ENCODE measurements at regions not wholly inside any gene's neighbourhood (a gene's known extent, or its start where the extent isn't known, plus 50 kb on each side); places are given as distances from the start of the nearest gene placed in this dataset.

DNA sequence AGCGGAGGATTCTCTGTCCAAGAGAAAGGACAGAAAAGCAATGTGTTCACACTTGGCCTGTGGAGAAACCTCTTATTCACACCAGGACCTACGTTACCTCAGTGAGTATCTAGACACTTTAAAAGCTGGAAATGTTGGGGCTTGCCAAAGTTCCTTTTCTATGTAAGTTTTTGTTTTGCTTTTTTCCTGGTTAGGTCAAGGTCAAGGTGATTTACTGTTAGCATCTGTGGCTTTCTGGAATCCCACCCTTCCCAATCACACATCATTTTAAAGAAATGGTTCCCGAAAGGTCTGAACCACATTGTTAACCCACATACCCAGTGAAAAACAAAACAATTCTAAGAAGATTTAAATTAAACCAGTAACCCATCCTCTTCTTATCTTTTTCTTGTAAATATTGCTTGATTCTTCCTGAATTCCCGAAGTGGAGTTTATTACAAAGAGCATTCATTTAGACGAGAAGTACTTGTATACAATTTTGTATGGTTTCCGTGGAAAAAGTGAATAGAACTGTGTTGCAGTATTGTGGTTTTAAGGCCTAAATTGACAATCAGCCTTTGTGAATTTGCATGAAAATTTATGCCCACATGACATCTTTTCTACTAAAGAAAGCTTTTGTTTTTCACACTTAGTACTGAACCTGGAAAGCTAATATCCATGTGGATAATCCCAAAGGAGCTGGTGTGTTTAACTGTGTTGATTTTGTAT lies 827.0 kb upstream of the IGFBP3 start:
- no peak for DNase-seq

DNA sequence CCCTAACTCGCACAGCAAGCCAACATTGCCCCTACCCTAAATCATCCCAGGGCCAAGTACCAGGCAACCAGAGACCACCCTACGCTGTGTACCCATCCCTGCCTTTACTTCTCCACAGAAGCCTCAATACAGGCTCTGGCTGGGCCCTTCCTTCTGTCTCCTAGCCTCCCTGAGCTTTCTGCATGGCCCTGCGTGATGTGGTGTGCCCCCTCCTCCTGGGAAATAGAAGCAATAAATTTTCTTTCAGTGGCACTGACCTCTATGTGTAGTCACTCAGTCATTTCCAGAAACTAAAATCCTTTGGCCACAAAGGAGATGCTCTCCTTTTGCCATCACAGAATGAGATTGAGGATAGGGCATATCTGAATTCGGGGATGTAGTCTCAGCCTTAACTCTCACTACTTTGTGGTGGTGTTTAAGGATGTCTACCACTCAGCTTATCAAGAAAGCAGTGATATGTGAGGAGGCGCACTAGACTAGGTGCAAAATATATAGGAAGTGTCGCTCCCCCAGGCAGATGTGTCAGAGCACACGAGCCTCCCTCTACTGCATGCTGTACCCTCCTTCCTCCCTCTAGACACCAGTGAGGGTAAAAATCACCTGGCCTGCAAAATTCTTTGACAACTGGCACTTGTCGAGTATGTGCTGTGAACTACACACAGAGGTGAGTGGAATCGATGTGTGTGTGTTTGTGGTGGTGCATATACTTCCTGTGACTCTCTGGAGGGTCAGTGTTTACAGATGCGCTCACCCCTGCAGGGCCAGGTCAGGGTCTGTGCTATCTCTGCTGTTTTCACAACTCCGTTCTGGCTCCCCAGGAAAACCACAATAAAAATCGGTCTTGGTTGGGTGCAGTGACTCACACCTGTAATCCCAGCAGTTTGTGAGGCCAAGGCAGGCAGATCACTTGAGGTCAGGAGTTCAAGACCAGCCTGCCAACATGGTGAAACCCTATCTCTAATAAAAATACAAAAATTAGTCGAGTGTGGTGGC lies 825.9 kb upstream of the IGFBP3 start:
- no peak for DNase-seq

- no peak for DNase-seq
Measured at GRCh38 chr7:46745707-46746090, 824.6 kb upstream of the IGFBP3 start.

- DNase-seq: no peak
Measured at GRCh38 chr7:46744957-46745706, 824.1 kb upstream of the IGFBP3 start.

- DNase-seq: no peak
Measured at GRCh38 chr7:46742601-46743000, 821.5 kb upstream of the IGFBP3 start.

- DNase-seq: no peak
Measured at GRCh38 chr7:46741938-46742540, 821.0 kb upstream of the IGFBP3 start.

- DNase-seq: no peak
Measured at GRCh38 chr7:46741181-46741580, 820.1 kb upstream of the IGFBP3 start.

DNA sequence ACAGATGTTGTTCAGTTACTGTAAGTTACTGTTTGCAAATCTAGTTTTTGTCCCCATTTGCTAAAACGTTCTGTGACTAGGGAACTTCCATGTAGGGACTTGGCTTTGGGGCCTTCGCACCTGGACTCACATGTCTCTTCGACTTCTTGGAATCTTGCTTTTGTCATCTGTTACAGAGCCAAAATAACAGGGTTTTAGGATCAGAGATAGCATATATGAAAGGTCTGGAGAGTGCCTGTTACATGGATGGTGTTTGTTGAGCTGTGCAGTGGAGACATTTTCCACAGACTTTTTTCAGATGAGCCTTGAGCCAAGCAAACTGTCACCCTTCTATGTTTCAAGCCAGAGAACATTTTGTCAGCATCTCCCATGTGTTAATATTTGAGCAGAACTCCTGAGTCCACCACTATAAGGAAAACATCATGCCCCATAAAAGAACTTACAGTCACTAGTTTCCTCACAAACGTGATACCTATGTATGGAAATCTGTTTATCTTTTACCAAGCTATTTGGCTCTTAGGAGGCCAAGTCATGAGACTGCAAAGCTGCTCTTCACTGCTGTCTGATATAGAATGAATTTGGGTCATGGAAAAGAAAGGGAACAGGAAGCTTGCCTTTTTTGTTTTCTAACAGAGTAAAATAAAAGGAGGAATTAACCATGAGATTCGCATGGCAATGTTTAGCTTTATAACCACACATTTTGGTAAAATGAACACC lies 818.6 kb upstream of the IGFBP3 start:
- DNase-seq: no peak

DNA sequence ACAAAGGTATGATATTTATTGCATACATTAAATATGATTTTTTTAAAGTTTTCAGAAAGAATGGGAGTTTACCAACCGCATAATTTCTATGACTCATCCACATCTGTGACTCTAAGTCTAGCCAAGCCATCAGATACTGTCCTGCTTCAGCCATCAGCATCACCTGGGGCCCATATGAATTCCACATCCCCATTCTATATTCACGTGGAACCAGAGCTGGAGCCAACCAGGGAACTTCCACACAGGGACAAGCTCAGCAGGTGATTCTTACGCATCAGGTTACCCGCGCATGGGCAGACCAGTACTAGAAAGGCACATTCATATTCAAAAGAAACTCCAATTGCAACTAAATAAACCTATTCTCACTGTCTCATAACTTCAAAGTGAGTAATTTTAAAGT lies 817.7 kb upstream of the IGFBP3 start:
- DNase-seq: no peak

- DNase-seq: no peak
Measured at GRCh38 chr7:46738165-46738564, 817.1 kb upstream of the IGFBP3 start.

- DNase-seq: no peak
Measured at GRCh38 chr7:46725838-46726237, 804.8 kb upstream of the IGFBP3 start.

DNA sequence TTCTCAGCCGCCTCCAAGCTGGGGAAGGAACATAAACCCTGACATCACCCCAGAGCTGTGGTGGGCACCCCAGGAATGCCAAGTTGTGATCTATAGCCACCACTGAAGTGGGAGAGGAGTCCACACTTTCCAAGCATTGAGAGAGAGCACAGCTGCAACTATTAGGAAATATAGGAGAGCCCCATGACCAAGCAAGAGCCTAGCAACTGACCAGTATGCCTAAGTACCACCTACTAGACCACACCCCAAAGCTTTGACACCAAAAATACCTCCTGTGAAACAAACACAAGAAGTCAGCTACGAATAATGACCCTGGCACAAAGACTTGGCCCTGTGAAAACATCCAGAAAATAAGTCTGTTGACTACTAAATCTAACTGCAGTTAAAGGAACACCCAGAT lies 804.1 kb upstream of the IGFBP3 start:
- no peak for DNase-seq

DNA sequence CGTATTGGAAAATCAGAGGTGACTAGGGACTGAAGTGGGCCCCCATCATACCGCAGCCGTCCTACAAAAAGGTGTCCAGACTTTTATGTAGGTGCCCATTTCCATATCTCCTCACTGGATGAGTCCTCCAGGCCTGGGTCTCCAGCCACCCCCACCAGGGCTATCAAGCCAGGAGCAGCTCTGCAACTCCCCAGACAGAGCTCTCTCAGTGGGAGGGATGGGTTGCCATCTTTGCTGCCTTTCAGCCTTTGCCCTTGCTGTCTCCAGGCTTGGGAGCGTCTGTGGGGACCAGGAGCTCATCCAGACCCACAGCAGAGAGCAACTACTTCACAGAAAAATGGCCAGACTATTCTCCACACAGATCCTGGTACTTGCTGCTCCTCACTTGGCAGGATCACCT lies 802.7 kb upstream of the IGFBP3 start:
- DNase-seq: no peak

DNA sequence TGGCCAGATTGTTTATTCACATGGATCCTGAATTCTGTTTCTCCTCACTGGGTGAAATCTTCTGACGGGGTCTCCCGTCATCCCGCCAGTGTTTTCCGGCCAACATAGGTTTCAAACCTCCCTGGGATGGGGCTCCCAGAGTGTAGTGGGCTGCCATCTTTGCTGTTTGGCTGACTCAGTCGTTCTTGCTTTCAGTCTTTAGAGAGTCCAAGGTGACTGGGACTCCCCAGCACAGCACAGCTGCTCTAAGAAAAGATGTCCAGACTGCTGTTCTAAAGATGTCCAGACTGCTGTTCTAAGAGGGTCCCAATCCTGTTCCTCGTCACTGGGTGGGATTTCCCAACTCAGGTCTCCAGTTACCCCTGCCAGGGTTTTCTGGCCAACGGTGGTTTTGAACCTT lies 801.9 kb upstream of the IGFBP3 start:
- DNase-seq: no peak

DNA sequence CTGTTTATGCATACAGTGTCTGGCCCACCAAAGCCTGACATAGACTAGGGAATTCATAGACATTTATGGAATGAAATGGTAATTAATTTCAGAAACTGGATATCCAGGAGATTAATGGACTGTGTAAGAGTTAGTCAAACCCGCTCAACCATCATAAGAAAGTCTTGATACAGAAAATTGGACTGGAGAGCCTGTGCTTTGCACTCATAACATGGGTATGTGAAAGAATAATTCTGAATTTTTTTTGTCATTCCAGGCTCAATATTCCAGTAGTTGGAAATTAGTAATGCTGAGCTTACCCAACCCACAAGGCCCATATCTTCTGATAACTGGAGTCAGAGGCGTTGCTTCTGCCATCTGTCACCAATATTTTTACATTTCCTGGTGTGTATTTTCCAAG lies 799.7 kb upstream of the IGFBP3 start:
- DNase-seq: no peak

GRCh38 chr7:46719616-46720015 lies 798.5 kb upstream of the IGFBP3 start:
- DNase-seq: no peak

DNA sequence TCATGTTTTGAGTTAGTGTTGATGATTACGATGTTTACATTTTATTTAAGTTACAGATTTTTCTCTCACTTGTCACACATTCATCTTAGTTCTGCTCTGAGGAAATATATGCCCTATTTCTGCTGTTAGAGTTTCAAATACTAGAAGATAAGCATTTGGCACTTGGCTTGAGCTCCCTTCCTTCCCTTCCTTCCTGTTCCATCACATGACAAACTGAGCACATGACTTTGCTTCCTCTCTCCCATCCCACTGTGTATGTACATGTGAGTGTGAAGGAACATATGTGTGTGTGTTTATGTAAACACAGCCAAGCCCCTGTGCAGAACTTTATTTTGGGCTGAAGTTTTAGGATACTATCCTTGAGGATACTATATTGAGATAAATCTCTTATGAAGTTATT lies 795.9 kb upstream of the IGFBP3 start:
- DNase-seq: no peak

DNA sequence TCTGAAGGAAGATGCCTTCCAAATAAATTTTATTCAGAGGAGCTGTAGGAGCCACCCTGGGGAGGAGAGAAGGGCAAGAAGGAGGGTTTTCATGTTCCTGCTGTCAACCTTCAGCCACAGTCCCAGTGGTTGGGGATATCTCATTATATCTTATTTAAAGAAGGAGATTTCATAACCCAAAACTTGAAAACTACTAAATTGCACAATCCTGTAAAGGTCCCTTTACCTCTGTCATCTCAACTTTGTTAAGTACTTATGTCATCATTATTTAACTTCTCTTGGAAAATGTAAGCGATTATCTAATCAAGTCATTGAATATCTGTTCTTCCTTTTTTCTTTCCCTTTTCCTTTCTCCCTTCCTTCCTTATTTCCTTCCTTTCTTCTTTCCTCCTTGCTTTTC lies 794.5 kb upstream of the IGFBP3 start:
- no peak for DNase-seq

GRCh38 chr7:46714904-46715303 lies 793.8 kb upstream of the IGFBP3 start:
- DNase-seq: no peak

DNA sequence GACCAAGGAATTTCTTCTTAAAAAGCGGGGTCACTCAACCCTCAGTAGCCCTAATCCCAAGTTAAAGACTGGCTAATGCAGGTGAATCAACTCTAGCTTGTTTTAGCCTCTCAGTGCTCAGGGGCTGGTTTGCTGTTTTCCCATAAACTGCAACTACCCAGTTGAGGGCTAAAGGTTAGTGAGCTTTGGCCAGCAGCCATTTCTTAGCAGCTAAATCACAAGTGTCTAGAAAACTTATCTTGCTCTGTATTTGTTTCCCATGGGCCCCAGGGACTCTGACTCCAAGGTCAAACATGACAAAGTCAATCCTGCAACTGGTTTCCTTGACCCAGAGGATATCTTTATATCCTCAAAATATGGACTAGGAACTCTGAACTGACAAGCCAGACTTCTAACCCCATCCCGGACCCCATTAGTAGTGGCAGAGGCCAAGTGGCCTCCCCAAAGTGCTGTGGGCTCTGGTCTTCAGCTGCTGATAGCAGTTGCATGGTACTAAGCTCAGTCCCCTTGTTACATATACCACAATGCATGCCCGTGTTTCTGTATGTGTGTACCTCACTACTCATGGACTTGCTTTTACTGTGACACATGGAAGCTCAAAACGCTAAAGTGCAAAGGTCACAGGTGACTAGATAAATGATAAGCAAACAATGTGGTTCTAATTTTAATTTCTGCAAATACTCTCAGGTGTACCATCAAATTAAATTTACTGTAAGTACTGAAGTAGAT lies 793.0 kb upstream of the IGFBP3 start:
- DNase-seq: no peak

DNA sequence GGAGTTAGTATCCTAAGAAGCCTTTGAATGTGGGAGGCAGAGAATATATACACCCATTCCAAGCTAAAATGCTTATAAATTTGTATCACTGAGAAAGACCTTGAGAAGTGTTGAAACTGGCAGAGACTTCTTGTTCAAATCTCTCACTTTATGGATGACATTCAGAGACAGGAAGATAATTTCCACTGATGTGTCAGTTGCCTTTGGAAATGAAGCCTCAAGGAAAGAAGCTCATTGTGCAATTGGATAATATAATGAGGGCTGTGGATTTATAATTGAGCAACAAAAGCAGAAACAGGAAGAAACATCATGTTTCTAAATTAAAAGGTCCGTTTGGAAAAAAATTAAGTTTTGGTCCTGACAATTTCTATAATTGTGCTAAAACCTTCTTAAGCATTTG lies 789.9 kb upstream of the IGFBP3 start:
- no peak for DNase-seq

DNA sequence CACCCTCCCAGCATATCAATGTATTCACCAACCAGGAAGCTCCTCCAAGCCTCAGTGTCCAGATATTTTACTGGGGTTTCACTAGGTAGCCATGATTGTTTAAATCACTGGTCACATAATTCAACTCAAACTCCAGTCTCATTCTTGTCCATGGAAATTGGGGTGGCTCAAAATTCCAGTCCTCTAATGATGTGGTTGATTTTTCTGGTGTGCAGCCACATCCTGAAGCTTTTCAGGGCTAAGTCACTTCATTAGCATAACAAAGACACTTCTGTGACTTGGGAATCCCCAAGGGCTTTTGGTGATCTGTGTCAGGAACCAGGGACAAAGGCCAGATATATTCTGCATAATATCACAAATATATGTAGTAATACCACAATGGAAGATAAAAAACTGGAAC lies 786.9 kb upstream of the IGFBP3 start:
- DNase-seq: no peak

Measured in CD4-positive, alpha-beta T cell treated with Interleukin-15 for 1 hour (primary cell).